ENCODE measurements at regions not wholly inside any gene's neighbourhood (a gene's known extent, or its start where the extent isn't known, plus 50 kb on each side); places are given as distances from the start of the nearest gene placed in this dataset.

DNA sequence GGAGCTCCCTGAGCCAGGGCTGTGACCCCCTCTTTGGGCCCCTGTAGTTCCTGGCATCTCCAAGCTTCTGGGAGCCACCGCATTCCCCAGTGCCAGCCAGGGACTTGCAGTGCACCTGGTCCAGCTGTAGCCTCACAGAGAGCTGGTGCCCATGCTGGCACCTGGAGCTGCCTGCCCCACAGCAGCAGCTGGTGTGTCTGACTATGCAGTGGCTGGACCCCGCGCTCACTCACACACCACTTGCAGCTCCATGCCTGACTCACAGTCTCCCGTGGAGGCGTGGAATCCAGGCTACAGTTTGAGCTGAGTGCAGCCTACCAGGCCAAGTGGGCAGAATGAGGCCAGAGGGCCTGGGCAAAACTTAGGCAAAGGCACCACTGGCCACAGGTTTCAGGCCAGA, 102.2 kb upstream of the NAMPT start:
- TF ChIP-seq ZFX (IDR thresholded peaks at IDR 0.05; ENCODE audit: borderline replicate concordance) = no peak
- TF ChIP-seq, protein P1, sequence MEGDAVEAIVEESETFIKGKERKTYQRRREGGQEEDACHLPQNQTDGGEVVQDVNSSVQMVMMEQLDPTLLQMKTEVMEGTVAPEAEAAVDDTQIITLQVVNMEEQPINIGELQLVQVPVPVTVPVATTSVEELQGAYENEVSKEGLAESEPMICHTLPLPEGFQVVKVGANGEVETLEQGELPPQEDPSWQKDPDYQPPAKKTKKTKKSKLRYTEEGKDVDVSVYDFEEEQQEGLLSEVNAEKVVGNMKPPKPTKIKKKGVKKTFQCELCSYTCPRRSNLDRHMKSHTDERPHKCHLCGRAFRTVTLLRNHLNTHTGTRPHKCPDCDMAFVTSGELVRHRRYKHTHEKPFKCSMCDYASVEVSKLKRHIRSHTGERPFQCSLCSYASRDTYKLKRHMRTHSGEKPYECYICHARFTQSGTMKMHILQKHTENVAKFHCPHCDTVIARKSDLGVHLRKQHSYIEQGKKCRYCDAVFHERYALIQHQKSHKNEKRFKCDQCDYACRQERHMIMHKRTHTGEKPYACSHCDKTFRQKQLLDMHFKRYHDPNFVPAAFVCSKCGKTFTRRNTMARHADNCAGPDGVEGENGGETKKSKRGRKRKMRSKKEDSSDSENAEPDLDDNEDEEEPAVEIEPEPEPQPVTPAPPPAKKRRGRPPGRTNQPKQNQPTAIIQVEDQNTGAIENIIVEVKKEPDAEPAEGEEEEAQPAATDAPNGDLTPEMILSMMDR (IDR thresholded peaks at IDR 0.05) = no peak
- H3K27ac ChIP-seq = no peak overlapping the region

DNA sequence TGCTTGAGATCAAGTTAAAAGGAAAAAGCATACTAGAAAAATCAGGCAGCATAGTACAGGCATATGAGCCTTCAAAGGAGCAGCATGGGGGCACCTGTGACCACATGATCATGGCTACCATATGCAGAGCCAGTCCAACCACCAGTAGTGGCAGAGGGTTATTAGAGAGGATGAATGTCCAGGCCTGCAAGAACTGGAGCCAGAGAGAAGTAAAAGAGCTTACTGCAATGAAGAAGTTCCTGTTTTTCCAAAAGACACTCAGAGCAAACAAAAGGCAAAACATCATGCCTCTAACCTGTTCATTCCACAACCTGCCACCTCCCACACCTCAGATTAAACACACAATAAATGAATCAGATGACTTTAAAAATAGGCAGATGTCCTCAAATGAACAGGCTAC, 99.6 kb upstream of the NAMPT start:
- no peak overlapping the region for H3K27ac ChIP-seq
- TF ChIP-seq, protein P1 (IDR thresholded peaks at IDR 0.05) = no peak
- no peak for TF ChIP-seq ZFX (IDR thresholded peaks at IDR 0.05; ENCODE audit: borderline replicate concordance)

DNA sequence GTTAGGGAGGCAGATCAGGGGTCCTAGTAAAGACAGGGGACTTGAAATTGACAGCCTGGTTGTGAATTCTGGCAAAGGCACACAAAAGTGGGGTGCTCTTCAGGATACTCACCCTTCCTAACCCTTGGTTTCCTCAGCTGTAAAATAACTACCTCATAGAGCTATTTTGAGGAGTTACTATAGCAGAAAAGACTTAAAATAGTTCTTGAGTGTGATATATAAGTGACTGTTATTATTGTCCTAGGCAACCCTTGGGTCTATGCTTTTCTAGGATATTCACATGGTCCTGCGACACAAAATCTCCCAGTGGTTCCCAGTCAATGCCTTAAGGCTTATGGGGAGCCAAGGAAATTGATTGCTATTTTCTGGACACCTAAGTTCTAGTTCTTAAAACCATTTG, 98.1 kb upstream of the NAMPT start:
- TF ChIP-seq, protein P1 (IDR thresholded peaks at IDR 0.05) = no peak
- TF ChIP-seq ZFX (IDR thresholded peaks at IDR 0.05; ENCODE audit: borderline replicate concordance) = no peak

DNA sequence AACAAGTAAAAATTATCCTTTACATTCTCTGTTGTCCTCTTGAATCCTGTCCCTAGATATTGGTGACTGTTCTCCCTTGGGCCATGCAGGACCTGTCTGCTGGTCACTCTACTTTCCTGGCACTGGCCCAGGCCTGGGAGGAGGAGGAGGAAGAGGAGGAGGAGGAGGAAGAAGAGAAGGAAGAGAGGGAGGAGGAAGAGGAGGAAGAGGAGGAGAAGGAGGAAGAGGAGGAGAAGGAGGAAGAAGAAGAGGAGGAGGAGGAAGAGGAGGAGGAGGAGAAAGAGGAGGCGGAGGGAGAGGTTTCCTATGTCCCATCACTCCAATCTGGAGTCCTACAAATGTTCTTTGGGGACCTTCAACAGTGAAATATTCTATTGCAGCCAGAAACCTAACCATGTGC, 97.3 kb upstream of the NAMPT start:
- H3K27ac ChIP-seq = no peak overlapping the region
- TF ChIP-seq ZFX (IDR thresholded peaks at IDR 0.05; ENCODE audit: borderline replicate concordance) = no peak
- TF ChIP-seq, protein P1 (IDR thresholded peaks at IDR 0.05) = no peak

More for the DNA sequence above, 98.1 kb upstream of the NAMPT start:
- no peak overlapping the region for H3K27ac ChIP-seq

DNA sequence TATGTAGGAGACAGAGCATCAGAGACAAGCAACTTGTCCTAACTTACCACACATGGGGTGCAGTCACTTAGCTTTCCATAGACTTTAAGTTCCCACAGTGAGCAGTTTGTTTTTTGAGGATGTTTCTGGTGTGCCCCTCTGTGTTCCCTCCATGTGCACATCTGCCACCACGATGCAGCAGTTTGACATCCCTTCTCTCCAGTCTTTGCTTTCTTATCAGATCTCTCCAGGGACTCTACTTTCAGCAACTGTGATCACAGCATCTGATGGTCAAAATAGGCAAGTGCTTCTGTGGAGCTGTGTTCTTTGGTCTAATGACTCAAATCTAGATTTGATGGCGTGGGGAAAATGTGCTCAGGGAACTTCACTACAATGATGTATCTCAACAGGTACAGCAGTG, 96.5 kb upstream of the NAMPT start:
- TF ChIP-seq ZFX (IDR thresholded peaks at IDR 0.05; ENCODE audit: borderline replicate concordance) = no peak
- TF ChIP-seq, protein P1 (IDR thresholded peaks at IDR 0.05) = no peak
- no peak overlapping the region for H3K27ac ChIP-seq

DNA sequence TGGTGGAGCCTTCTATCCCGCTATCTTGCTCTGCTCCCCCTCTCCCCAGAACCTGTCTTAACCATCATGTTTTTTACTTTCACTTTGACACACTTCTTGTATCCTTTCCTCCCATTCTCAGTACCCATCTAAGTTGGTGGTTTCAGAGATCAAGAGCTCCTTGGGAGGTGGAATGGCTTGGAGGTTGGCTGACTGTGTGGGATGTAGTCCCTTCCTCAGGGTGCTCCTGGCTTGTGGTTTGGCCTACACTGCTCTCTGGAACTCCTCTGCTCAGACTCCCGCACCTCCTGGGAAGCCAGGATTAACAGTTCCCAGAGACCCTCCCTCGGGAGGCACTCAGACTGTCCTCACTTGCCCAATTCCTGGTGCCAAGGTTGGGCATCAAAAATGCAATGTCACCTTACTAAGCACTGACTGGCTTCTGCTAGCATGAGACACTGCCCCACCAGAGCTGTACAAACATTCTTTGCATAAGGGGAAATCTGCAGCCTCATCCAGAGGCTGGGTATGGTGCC, 93.1 kb upstream of the NAMPT start:
- TF ChIP-seq, protein P1 (IDR thresholded peaks at IDR 0.05) = no peak
- TF ChIP-seq ZFX (IDR thresholded peaks at IDR 0.05; ENCODE audit: borderline replicate concordance) = no peak
- no peak overlapping the region for H3K27ac ChIP-seq

DNA sequence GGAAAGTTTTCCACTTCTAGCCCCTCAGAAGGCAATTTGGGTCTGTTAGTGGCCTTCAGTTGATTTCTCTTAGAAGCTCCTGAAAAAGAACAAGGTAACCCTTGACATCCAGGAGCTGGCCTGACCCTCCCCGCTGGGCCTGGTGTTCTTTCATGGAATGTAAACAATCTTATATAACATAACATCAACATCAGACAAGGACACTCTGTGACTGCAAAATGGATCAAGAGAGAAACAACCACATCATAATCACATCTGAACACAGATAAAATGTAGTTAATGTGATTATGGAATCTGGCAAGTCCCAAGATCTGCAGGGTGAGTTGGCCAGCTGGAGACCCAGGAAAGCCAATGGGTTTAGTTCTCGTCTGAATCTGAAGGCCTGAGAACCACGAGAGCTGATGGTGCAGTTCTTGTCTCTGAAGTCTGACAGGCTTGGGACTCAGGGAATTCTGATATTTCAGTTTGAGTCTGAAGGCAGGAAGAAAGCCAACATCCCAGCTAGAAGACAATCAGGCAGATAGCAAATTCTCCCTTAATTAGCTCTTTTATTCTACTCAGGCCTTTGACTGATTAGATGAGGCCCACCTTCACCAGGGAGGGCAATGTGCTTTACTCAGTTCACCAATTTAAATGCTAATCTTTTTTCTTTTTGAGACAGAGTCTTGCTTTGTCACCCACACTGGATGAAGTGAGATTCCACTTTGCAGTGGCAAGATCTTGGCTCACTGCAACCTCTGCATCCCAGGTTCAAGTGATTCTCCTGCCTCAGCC, 91.4 kb upstream of the NAMPT start:
- no peak for TF ChIP-seq ZFX (IDR thresholded peaks at IDR 0.05; ENCODE audit: borderline replicate concordance)
- TF ChIP-seq, protein P1 (IDR thresholded peaks at IDR 0.05) = no peak
- H3K27ac ChIP-seq = no peak overlapping the region

Data from 22Rv1 (cell line).